HCT116 (cell line): ENCODE measurements at regions not wholly inside any gene's neighbourhood (a gene's known extent, or its start where the extent isn't known, plus 50 kb on each side); places are given as distances from the start of the nearest gene placed in this dataset.

ENCODE experiments used
- CTCF ChIP-seq, 3 experiments: fragments of 200-600 bp in 1 of 3; sonication (generic) in 1 of 3; IDR thresholded peaks in 2 of 3; conservative IDR thresholded peaks in 1 of 3; 2 replicates each; pipeline ENCODE4 v1.5.1; 2012 to 2017; ENCODE audit warnings: low read depth in 2 of 3, low read length in 2 of 3, antibody characterized with exemption in 1 of 3, borderline replicate concordance in 1 of 3, control low read depth in 1 of 3, mild to moderate bottlenecking in 1 of 3, mixed read lengths in 1 of 3, mixed run types in 1 of 3, moderate library complexity in 1 of 3; ENCODE audit not compliant: insufficient read depth in 1 of 3
- EGR1 ChIP-seq: IDR thresholded peaks from 2 replicates; pipeline ENCODE4 v1.6.1; 2012; ENCODE audit warnings: low read depth
- ELF1 ChIP-seq: IDR thresholded peaks from 2 replicates; pipeline ENCODE4 v1.6.1; 2012; ENCODE audit warnings: low read depth, borderline replicate concordance
- EZH2phosphoT487 ChIP-seq: fragments of 200-600 bp; IDR thresholded peaks from 2 replicates; pipeline ENCODE4 v1.6.1; 2018; ENCODE audit warnings: antibody characterized with exemption, borderline replicate concordance
- POLR2A ChIP-seq: IDR thresholded peaks from 2 replicates; pipeline ENCODE4 v1.7.0; 2011; ENCODE audit warnings: borderline replicate concordance; ENCODE audit not compliant: insufficient read depth, insufficient read length; ENCODE audit errors: extremely low read depth
- POLR2AphosphoS5 ChIP-seq: IDR thresholded peaks from 2 replicates; pipeline ENCODE4 v1.6.1; 2011; ENCODE audit warnings: mild to moderate bottlenecking, low read depth, low read length, moderate library complexity
- RAD21 ChIP-seq: IDR thresholded peaks from 2 replicates; pipeline ENCODE4 v1.6.1; 2012; ENCODE audit warnings: low read depth, mild to moderate bottlenecking
- SIN3A ChIP-seq: IDR thresholded peaks from 2 replicates; pipeline ENCODE4 v1.6.1; 2012; ENCODE audit warnings: low read depth
- SP1 ChIP-seq: IDR thresholded peaks from 2 replicates; pipeline ENCODE4 v1.6.1; 2012; ENCODE audit warnings: low read depth
- SRF ChIP-seq: IDR thresholded peaks from 2 replicates; pipeline ENCODE4 v1.6.1; 2012; ENCODE audit warnings: low read depth
- YY1 ChIP-seq: IDR thresholded peaks from 2 replicates; pipeline ENCODE4 v1.6.1; 2011; ENCODE audit warnings: low read length, low read depth, moderate library complexity, mild to moderate bottlenecking; ENCODE audit not compliant: insufficient replicate concordance; ENCODE audit errors: extremely low read depth

GRCh38 chr2:36128359-36128758 is 227.2 kb upstream of the CRIM1 start:
- TF ChIP-seq CTCF (IDR thresholded peaks at IDR 0.05 in 2 of 3, conservative IDR thresholded peaks at IDR 0.05 in 1 of 3; ENCODE audit: borderline replicate concordance in 1 of 3, insufficient read depth in 1 of 3, low read depth in 2 of 3, low read length in 2 of 3) (no peak), EZH2phosphoT487 (no peak), POLR2AphosphoS5 (no peak), ELF1 (no peak), YY1 (no peak), SIN3A (no peak), POLR2A (no peak), EGR1 (no peak), SRF (no peak), RAD21 (no peak), SP1 (no peak)
